ENCODE measurements at regions not wholly inside any gene's neighbourhood (a gene's known extent, or its start where the extent isn't known, plus 50 kb on each side); places are given as distances from the start of the nearest gene placed in this dataset.
A peak's percentile ranks its signal among the peaks of the same experiment; 100 is the strongest.
"Not testable (repeated sequence)": the region's sequence is repeated elsewhere in the genome, so short reads cannot be mapped to it uniquely, and the experiment has no call there.

DNA sequence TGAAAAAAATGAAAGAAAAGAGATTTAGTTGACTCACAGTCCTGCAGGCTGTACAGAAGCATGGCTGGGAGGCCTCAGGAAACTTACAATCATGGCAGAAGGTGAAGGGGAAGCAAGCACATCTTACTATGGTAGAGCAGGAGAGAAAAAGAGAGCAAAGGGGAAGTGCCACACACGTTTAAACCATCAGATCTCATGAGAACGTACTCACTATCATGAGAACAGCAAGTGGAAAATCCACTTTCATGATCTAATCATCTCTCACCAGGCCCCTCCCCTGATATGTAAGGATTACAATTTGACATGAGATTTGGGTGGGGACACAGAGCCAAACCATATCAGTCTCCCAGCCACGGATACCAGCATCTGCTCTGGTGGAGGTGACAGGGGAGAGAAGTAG, 50.8 kb upstream of the CPOX start:
- no peak for DNase-seq (ENCODE audit: low read depth)

DNA sequence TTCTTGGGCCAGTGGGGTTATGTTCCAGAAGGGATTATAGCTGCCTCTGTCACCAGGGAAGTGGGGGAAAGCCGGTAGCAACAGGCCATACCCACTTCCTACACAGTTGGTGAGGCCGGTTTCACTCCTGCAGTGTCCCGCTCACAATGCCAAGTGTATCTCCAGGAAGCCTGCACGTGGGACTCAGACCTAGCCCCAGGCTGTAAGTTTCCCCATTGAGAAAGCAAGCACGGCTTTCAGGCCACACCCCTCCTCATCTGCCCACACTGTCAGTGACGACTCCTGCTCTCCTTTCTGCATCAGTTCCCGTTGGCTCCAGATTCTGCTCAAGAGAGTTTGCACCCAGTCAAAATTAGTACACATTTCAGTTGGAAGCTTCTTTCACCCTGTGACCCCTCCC, 51.6 kb upstream of the CPOX start:
- DNase-seq (ENCODE audit: low read depth), result peak; percentile 15

DNA sequence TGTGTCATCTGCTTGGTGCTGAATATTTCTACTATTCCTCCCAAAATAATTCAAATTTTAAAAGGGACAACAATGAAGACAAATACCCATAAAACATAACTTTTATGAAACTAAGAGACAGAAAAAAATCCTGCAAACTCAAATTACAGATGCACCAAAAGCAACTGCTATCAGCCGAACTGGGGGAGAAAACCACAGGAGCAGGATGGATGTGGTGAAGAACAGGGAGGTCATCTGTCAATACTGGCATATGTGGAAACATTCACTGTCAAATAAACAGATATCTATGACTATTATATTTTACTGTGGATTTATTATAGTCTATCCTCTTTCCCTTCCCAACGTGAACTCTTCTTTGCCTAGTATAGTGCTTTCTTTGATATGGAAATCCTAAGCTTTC, 53.3 kb upstream of the CPOX start:
- no peak for DNase-seq (ENCODE audit: low read depth)

DNA sequence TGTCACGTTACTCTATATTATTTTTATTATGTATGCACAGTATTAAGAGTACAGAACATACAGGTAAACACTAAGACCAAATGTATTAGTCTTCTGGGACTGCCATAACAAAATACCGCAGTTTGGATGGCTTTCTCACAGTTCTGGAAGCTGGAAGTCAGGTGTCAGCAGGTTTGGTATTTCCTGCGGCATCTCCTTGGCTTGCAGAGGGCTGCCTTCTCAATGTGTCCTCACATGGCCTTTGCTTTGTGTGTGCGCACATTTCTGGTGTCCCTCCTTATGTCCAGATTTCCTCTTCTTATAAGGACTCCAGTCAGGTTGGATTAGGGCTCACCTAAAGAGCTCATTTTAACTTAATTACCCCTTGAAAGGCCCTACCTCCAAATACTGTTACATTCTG, 53.8 kb upstream of the CPOX start:
- no peak for DNase-seq (ENCODE audit: low read depth)

DNA sequence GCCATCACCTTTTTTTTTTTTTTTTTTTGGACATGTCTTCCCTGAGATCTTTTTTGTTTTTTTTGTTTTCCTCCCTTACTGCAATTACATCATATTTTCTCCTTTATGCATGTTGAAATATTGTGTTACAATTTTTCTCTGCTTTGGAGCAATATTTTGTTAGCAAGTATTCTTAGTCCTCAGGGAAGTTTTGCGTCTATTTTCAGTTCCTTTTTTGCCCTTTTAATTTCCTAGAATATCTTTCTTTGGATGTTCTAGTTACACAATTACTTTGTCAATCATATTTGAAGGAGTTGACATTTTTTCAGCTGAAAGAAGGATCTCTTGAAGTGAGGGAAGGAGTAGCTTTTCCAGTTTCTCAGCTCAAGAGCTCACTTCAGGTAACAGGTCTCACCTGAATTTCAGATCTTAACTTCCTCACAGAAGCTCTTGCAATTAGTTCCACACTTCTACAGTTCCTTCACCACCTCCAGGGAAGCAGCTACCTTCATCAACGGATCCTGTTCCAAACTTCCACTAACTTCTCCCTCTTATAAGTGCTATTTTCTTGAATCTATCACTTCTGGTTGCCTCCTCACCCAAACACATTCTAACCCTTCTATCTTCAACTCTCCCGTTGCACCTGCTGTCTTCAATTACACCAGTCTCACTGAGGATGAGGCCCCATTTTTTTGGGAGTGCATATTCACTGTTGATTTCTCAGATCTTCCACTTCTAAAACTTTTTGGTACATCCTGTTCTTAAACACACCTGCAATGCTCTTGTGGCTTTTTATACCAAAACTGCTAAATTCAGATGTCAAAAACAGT, 57.8 kb upstream of the CPOX start:
- no peak for DNase-seq (ENCODE audit: low read depth)

DNA sequence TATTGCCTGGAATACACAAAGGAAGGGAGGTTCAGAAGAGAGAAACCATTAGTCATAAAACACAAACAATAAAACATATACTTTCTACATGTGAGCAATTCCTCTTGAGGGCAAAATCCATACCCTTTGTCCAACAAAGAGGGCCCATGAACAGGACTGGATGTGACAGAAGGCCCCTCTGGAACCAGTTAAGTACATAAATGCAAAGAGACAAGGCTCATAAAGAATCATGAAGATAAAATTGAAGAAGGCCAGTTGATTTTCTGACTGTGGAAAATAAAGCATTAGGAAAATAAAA, 58.3 kb upstream of the CPOX start:
- no peak for DNase-seq (ENCODE audit: low read depth)

DNA sequence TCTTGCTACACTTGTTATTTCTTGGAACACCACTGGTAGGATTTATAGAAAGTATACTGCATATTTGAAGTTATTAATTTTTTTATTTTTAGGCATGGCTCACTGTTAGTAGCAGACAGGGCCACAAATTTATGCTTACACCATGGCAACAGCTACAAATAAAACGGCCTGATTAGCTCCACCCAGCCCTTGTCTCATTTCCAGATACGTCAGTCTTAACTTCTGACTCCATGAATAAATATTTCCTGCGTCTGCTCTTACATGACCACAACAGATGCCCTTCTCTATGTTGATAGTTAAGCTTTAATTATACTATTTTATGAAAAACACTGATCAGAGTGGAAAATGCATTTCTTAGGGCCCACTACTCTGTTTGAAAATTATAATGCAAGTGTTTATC, 62.3 kb upstream of the CPOX start:
- peak; percentile 51 for DNase-seq (ENCODE audit: low read depth)

DNA sequence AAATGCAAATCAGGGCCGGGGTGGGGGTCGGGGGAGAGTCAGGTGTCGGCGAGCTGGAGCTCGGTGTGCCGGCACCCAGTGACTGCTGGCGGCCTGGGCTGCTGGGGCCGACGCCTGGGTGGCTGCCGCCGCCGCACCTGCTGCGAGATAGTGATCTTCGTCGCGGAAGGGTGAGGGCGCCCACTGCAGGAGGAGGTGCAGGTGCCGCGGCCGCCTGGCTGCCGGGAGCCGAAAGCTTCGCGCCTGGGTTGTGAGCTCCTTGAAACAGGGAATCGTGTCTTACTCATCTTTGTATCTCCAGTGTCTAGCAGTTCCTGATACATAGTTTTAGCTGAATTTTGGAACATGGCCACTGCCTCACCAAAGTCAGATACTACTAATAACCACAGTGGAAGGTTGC, 64.0 kb upstream of the CPOX start:
- DNase-seq (ENCODE audit: low read depth), result no peak

DNA sequence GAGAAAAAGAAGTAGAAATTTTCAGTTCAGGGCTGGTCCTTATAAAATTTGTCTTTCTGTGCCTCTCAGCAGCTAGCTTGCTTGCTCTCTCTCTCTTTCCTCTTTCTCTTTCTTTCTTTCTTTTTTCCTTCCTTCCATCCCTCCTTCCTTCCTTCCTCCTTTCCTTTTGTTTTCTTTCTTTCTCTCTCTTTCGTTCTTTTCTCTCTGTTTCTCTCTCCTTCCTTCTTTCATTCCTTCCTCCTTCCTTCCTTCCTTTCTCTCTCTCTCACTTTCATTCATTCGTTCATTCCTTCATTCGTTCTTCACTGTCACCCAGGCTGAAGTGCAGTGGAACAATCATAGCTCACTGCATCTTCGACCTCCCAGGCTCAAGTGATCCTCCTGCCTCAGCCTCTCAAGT, 69.3 kb upstream of the CPOX start:
- no peak for DNase-seq (ENCODE audit: low read depth)

DNA sequence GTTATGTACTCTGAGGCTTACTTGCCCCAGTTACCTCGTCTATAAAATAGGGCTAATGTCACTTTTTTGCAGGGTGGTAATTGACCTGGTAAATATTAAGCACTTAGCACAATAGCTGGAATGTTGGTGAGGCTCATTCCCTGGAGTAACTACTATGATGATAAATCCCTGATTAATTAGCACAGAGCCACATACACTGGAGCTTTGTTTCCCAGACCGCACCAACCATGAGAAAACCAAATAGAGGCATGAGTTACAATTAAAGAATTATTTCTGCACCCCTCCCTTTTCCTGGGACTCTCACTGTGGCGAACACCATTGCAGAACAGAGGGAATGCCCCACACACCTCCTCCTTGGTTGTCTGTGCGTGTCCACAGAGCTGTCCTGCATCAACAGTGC, 76.6 kb upstream of the CPOX start:
- no peak for DNase-seq (ENCODE audit: low read depth)

DNA sequence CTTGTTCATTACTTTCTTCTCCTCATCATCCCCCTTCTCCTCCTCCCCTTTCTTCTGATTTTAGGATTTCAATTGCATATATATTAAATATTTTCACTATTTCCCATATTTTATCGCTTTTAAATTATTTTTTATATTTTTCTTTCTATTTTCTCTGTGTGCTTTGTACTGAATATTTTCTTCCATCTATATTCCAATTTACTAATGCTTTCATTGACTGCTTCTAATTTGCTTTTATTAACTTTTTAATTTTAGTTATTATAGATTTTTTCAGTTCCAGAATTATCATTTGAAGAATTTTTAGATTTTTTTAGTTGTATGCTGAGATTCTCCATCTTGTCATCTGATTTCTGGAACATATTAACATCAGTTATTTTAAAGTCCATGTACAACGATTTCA, 83.2 kb upstream of the ST3GAL6 start:
- no peak for DNase-seq (ENCODE audit: low read depth)

DNA sequence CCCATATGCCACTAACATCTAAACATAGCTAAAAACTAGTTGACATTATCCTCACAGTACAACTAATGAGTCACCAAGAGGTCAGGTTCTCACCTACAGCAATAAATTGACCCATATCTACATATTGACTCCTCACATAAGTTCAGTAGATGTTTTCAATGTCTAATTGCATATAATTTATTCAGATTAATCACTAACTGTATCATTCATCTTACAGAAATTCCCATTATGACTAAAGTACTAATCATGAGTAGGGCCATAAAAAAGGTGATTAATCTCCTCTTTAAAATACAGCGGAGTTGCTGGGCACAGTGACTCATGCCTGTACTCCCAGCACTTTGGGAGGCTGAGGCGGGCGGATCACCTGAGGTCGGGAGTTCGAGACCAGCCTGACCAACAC, 82.4 kb upstream of the ST3GAL6 start:
- DNase-seq (ENCODE audit: low read depth), result peak; percentile 40

DNA sequence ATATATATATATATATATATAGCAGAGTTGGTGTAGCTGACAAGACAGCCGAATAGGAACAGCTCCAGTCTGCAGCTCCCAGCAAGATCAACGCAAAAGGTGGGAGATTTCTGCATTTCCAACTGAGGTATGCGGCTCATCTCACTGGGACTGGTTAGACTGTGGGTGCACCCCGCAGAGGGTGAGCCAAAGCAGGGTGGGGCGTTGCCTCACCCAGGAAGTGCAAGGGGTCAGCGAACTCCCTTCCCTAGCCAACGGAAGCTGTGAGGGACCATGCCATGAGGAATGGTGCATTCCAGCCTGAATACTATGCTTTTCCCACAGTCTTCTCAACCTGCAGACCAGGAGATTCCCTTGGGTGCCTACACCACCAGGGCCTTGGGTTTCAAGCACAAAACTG, 81.7 kb upstream of the ST3GAL6 start:
- DNase-seq (ENCODE audit: low read depth), result no peak

DNA sequence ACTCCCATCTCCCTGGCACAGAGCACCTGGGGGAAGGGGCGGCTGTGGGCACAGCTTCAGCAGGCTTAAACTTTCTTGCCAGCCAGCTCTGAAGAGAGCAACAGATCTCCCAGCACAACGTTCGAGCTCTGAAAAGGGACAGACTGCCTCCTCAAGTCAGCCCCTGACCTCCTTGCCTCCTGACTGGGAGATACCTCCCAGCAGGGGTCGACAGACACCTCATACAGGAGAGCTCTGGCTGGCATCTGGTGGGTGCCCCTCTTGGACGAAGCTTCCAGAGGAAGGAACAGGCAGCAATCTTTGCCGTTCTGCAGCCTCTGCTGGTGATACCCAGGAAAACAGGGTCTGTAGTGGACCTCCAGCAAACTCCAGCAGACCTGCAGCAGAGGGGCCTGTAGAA, 80.7 kb upstream of the ST3GAL6 start:
- DNase-seq (ENCODE audit: low read depth), result not testable (repeated sequence)

DNA sequence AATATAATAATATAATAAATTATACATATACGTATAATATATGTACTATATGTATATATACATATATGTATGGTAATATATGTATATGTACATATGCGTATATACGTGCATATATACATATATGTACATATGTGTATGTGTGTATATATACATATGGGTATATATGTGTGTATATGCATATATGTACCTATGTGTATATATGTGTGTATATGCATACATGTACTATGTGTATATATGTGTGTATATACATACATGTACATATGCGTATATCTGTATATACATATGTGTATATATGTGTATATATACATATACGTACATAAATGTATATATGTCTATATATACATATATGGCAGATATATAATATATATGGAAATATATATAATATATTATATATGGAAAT, 74.8 kb upstream of the ST3GAL6 start:
- no peak for DNase-seq (ENCODE audit: low read depth)

DNA sequence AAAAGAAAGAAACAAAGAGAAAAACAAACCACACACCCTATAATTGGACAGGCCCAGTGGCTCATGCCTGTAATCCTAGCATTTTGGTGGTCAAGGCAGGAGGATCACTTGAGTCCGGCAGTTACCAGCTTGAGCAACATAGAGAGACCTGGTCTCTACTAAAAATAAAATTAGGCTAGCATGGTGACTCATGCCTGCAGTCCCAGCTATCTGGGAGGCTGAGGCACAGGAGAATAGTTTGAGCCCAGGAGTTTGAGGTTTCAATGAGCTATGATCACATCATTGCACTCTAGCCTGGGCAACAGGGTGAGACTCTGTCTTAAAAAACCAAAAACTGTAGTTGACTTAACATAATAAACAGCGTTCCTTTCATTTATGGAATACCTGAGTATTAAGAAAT, 72.3 kb upstream of the ST3GAL6 start:
- DNase-seq (ENCODE audit: low read depth), result no peak

DNA sequence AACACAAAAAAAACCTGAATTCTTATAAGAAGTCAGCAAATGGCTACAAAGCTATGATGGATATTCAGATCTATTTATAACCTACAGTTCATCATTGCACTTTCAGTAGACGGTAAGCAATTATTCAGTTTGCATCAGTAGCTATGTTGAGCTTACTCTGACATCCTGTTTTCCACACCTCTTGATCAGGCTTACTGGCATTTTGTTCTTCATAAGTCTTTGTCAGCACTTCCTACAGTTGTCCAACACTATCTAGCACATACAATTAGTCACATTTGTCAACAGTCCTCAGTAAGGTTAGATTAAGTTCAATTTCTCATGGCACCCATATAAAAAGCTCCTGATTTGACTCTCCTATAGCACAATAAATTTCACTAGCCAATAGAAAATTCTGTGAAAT, 71.2 kb upstream of the ST3GAL6 start:
- no peak for DNase-seq (ENCODE audit: low read depth)

DNA sequence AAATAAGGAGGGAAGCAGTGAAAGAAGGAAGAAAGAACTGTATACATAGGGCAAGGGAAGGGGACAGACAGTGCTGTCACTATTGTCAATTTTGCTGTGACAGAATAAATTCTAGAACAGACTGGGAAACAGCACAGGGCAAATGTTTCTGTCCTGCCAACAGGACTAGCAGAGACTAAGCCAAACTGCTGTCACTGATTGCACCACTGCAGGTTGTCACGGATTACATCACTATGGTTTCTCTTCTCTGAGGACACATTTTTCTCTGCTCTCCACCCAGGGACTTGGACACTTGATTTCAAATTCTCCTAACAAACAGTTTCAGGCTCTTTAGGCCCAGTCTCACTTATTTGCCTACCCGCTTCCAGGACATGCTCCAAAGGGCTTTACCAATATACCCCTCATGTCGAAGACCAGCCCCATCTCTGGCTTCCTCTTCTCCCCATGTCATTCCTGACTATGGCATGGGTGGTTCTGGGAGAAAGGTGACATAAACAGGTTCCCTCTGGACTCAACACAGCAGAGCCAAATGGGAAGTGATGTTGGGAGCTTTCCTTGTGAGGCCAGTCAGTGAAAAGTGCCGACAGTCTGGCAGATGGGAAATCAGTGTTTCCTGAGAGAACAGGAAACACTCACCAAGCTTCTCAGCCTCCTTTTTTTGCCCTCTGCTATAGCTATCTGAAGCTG, 70.2 kb upstream of the ST3GAL6 start:
- no peak for DNase-seq (ENCODE audit: low read depth)

DNA sequence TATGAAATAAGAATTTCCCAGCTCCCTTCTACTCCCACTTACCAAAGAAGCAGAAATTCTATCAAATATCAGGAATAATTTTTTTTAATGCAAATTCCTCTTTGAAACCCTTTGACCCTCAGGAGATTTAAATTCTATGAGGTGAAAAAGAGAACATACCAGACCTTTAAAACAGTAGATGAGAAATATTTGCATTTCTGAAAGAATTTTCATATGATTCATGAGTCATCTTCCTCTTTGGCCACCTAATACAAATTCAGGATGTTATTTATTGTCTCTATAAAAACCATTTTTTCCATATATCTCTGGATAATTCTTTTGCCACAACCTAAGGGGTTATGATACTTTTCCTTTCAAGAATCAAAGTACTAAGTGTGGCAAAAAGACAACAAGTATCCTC, 67.3 kb upstream of the ST3GAL6 start:
- DNase-seq (ENCODE audit: low read depth), result no peak

DNA sequence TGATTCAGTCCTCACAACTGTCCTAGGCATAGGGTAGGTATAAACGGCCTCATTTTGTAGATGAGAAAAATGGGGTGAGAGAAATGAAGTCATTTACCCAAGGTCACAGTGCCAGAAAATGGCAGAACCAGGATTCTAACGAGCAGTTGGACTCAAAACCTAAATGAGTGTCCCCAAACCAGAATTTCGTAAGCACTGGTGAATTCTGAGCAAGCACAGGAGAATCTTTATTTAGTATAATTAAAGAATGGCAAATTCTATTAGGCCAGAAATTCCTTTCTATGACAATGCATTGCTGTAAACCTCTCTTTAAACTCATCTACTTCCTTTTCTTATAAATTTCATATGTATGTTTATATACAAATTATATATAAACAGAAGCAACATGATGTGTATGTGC, 66.8 kb upstream of the ST3GAL6 start:
- not testable (repeated sequence) for DNase-seq (ENCODE audit: low read depth)

DNA sequence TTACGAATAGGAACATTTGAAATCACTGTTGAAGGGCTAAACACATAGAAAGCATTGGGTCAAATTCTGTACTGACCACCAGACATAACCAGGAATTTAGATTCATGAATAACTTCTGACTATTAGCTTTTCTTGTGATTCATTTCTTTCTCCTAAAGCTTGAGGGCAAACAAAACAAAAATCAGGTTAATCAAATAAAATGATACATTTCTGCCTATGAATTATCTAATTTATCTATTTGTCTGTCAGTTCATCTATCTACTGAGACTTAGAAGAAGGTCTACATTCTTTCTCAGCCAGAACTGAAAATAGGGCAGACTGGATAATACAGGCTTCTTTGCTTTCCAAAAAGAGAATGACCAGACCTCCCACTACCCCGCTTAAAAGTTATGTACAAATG, 65.9 kb upstream of the ST3GAL6 start:
- DNase-seq (ENCODE audit: low read depth), result no peak

DNA sequence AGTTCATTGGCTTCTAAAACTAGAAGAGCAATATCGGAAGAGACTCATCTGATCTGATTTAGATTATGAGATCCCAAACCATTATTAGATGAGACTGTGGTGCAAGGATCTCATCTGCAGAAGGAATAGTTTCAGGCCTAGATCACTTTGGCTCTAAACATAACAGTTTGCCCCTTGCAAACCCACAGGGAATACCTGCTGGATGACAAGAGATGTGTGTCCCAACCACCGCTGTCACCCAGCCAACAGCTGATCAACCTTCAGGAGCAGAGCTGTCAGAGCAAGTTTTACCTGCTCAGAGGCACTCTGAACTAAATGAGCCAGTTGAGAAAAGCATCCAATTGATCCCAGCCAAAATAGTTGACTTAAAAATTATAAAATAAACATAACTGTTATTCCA, 64.0 kb upstream of the ST3GAL6 start:
- DNase-seq (ENCODE audit: low read depth), result no peak

DNA sequence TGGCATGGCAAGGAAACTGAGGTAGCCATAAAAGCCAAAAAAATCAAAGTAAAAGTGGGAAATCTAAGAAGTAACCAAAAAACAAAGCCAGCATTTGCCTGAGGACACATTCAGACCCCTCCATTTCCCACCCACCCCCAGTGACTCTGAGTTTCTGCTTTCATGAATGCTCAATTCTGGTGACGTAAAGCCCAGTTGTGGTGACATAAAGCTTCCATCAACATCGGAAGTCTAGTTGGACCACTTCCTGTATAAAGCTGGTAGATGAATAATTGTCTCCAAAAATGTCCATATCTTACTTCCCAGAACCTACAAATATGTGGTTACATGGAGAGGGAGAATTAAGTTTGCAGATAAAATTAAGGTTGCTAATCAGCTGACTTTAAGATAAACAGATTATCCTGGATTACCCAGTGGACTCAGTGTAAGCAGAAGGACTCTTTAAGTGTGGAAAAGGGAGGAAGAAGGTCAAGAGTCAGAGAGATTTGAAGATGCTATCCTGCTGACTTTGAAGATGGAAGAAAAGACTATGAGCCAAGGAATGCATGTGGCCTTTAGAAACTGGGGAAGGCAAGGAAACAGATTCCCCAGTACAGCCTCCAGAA, 62.0 kb upstream of the ST3GAL6 start:
- no peak for DNase-seq (ENCODE audit: low read depth)

DNA sequence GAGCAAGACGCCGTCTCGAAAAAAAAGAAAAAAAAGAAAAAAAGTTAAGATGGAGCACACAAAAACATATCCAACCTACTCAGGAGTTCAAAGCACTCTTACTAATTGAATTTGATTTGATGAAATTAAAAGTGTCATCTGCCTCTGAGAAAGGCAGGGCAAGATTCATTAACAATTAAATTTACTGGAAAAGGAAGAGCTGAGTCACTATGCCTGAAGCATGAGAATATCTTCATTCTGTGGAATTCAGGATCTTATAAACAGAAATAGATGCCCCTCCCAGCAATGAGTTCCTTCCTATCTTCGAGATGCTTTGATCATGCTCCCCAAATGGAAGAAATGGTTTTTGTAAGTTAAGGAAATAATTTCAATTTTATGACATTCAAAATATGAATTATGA, 61.0 kb upstream of the ST3GAL6 start:
- DNase-seq (ENCODE audit: low read depth), result no peak
